GDM1 (cell line): ENCODE measurements at regions not wholly inside any gene's neighbourhood (a gene's known extent, or its start where the extent isn't known, plus 50 kb on each side); places are given as distances from the start of the nearest gene placed in this dataset.
"Not testable (repeated sequence)": the region's sequence is repeated elsewhere in the genome, so short reads cannot be mapped to it uniquely, and the experiment has no call there.

Experiments
- DNase-seq: peaks from one replicate; lab custom pipeline; 2025; lab: John Stamatoyannopoulos, UW

- not testable (repeated sequence) for DNase-seq
Observed at GRCh38 chr17:30712859-30713258, 111.6 kb downstream of the CRLF3 start.

- peak; percentile 14 for DNase-seq
Observed at GRCh38 chr17:30711626-30712507, 112.6 kb downstream of the CRLF3 start.

DNA sequence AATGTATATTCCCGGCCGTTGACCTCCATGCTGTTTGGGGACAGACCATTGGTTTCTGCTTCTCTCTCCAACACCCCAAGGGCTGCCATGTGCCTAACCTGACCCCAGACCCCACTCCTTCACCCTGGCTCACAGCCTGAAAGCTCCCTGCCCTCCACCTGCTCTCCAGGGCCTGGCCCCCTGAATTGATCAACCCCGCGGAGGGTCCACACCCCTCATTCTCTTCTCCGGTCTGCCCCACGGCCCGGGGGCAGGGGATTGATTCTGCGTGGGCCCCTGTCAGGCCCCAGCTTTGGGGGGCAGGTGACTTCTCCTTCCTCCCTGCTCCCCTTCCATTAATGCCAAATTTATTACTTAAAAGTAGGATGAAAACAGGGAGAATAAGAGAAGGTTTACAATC lies 113.3 kb downstream of the CRLF3 start:
- DNase-seq, result not testable (repeated sequence)

GRCh38 chr17:30710276-30711088 lies 114.0 kb downstream of the CRLF3 start:
- not testable (repeated sequence) for DNase-seq

DNA sequence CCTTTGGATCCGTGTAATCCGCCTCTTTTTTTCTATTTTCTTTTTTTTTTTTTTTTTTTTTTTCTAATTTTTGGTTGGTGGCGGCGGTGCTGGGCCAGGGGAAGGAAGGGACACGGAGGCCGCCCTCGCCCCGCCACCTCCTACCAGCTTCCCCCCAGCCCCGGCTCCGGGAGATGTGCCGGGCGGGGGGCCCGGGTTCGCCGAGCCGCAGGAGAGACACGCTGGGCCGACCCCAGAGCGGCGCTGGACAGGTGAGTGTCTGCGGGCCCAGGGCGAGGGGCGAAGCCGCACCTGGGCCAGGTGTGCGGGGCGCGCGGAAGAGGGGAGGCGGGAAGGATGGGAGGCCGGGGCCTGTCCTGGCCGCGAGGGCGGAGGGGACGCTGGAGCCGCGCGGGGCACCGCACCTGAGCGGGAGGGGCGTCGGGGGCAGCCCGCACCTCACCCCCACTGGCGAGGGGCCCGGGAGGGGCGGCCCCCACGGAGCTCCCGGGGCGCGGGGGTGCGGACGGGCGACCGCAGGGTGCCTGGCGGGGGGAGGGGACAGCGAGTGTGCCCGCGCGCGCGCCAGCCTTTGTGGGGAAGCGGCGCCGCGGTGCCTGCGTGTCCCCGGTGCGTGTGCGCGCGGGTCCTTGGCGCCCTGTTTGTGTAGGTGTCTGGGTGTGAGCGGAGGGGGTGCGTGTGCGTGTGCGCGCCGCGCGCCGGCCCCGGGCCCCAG lies 114.8 kb downstream of the CRLF3 start:
- not testable (repeated sequence) for DNase-seq

GRCh38 chr17:30709096-30709495 lies 115.4 kb downstream of the CRLF3 start:
- not testable (repeated sequence) for DNase-seq

DNA sequence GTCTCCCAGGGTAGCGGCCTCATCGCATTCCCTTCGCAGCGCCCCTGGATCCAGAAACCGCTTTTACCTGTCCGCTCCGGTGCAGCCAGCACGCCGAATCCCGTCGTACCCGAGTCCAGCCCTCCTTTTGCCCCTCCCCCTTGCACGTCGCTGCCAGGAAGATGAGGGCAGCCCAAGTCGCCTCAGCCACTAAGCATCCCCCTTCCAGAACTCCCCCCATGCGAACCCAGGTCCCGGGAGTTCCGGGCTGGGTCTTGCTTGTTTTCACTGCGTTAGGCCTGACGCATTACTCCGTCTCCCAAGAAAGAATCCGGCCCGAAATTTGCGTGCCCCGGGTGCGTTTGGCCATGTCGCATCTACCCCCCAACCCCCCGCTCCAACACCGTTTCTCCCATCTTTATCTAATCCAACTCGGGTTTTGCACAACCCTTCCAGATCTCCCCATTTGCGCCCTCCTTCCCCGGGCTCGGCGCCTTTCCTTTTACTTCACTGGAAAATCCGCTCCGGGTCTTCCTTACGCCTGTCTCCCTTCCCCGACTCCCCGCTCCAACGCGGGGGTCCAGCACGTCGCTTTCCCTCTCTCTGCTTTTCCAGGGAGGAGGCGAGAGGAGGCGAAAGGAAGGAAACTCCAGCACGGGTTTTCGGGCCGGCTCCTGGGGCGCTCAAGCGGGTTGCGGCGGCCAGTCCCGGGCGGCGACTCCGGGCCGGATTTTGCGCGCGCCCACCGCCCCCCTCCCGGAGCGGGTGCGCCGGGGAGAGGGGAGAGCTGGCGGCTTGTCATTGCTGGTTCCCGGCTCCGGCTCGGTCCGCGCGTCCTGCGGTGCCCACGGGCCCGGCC lies 116.0 kb downstream of the CRLF3 start:
- peak; percentile 92 for DNase-seq

DNA sequence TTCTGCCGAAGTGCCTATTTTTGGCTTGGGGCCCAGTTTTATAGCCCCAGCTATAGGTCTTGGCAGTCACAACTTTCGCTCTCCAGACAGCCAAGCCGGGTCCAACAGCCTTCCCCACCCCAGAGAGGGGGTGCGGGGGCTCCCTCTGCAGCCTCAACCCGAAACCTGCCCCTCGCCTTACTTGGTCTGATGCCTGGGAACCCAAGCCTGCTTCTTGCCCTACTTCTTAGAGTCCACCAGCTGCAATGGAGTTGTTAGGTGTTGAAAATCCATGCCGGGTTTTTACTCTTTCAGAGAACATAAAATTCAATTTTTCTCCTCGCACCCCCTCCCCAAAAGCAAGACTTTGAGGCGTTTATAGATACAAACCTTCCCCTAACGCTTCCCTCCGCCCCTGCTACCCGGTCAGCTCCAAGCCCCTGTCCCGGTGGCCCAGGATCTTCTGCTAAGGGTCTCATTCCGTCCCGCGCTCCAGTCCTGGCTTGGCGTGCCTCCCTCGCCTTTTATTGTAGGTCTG lies 116.7 kb downstream of the CRLF3 start:
- peak; percentile 61 for DNase-seq

- peak; percentile 67 for DNase-seq
Observed at GRCh38 chr17:30706461-30707335, 117.8 kb downstream of the CRLF3 start.

DNA sequence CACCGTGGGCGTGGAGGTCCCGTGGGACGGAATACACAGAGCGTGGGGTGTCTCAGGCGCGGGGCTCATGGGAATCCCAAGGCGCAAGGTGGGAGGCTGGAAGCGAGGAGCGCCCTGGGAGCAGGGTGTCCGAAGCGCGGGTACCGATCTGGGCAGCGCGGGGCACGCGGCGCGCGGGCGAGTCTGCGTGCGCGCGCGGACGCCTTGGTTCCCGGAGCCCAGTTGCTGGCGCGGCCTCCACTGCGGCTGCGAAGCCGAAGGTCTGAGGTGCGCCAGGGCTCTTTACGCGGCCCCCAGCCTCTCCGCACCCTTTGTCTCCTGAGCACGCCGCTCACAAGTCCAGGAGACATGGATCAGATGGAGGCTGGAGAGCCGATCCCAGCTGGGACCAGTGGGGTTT lies 118.5 kb downstream of the CRLF3 start:
- DNase-seq, result not testable (repeated sequence)

GRCh38 chr17:30701498-30701989 lies 122.9 kb downstream of the CRLF3 start:
- DNase-seq, result no peak

DNA sequence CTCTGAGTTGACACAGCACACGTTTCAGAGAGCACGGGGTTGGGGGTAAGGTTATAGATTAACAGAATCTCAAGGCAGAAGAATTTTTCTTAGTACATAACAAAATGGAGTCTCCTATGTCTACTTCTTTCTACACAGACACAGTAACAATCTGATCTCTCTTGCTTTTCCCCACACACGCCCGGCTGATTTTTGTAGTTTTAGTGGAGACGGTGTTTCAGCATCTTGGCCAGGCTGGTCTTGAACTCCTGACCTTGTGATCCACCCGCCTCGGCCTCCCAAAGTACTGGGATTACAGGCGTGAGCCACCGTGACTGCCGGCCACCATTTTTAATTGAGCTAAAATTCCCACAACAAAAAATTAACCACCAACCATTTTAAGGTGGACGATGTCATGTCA lies 123.7 kb downstream of the CRLF3 start:
- DNase-seq, result not testable (repeated sequence)

- DNase-seq, result peak; percentile 39
Observed at GRCh38 chr17:30697619-30698460, 126.7 kb downstream of the CRLF3 start.

DNA sequence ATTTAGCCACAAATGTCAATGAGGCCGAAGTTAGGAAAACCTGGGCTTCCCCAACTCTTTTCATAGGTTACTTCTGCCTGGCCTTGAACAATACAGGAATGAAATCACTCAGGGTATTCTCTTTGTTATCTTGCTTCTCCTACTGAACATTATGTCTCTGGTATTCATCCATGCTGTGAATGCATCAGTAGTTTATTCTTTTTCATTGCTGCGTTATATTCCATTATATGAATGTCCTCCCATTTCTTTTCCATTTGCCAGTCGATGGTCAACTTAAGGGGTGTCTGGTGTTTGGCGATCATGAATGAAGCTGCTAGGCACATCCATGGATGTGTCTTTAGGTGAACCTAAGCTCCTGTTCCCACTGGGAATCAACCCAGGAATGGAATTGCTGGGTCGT lies 128.3 kb downstream of the CRLF3 start:
- DNase-seq, result no peak

GRCh38 chr17:30695265-30695811 lies 129.2 kb downstream of the CRLF3 start:
- not testable (repeated sequence) for DNase-seq

DNA sequence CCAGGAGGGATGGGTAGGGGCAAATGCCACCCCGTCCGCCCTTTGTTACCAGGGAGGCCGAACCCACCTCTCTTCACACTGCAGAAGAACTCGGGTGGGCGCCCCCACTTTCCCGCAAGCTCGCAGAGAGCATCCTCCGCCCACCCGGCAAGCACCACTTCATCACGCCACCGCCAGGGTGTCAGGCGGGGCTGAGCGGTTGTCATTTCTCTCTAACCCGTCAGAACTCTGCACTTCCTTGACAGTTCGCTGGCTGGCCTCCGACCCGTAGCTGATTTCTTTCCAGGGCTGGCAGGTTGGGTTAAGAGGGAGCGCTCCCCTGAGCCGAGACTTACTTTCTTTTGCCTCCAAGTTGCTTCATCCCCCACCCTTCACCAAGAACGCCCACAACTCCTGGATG lies 130.7 kb downstream of the CRLF3 start:
- DNase-seq, result not testable (repeated sequence)

- not testable (repeated sequence) for DNase-seq
Observed at GRCh38 chr17:30689266-30690000, 135.1 kb downstream of the CRLF3 start.
